ENCODE measurements at regions not wholly inside any gene's neighbourhood (a gene's known extent, or its start where the extent isn't known, plus 50 kb on each side); places are given as distances from the start of the nearest gene placed in this dataset. TPM values are rescaled to one million over a fixed set of nuclear protein-coding genes. Genes with fewer than 3 reads are reported as not detected.

DNA sequence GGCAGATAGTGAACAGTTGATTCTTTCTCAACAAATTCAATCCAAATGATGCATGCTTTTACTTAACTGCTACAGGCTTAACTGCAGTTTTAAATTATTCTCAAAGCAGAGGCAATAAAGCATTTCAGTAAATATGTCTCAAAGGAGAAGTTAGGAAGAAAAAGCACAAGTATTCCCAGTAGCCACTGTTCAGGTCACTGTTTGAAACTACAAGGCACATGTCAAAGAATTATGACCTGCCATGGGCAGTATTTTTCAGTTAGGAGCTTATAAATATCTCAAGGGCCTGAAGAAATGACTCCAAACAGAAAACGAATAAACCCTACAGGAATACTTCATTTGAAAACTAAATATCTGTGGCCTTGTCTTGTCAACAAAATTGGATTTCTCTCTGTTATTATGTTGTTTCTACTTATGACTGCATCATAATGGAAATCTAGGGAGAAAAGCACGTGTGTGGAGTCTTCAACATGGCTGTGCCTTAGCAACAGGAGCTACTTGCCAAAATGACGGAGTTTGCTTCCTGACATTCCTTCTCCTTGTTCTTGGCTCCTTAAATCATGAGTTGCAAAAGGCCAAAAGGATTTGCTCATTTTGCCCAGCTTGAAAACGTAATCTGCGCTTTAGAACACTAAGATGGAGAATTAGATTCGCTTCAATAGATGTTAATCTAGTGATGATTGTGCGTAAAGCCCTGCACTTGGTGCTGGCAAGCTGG is 67.6 kb upstream of the GPR101 start:
- no peak for DNase-seq (ENCODE audit: extremely low spot score in 2 of 2)
- Histone ChIP-seq H3K4me3 (no peak overlapping the region), H3K9me3 (no peaks in the 10 kb centered on the region), H3K27ac (no peak overlapping the region), H3K4me1 (no peaks in the 10 kb centered on the region), H3K27me3 (no peaks in the 10 kb centered on the region), H3K36me3 (no peaks in the 10 kb centered on the region)
- TF ChIP-seq POLR2A (IDR thresholded peaks at IDR 0.05): no peak
- TF ChIP-seq, protein P1, sequence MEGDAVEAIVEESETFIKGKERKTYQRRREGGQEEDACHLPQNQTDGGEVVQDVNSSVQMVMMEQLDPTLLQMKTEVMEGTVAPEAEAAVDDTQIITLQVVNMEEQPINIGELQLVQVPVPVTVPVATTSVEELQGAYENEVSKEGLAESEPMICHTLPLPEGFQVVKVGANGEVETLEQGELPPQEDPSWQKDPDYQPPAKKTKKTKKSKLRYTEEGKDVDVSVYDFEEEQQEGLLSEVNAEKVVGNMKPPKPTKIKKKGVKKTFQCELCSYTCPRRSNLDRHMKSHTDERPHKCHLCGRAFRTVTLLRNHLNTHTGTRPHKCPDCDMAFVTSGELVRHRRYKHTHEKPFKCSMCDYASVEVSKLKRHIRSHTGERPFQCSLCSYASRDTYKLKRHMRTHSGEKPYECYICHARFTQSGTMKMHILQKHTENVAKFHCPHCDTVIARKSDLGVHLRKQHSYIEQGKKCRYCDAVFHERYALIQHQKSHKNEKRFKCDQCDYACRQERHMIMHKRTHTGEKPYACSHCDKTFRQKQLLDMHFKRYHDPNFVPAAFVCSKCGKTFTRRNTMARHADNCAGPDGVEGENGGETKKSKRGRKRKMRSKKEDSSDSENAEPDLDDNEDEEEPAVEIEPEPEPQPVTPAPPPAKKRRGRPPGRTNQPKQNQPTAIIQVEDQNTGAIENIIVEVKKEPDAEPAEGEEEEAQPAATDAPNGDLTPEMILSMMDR (IDR thresholded peaks at IDR 0.05): no peak
- TF ChIP-seq POLR2AphosphoS5 (IDR thresholded peaks at IDR 0.05; ENCODE audit: insufficient read depth in 1 of 2, low read depth in 1 of 2): no peak
- intact Hi-C loops (cut with DNase I): no loop called here

Small RNA genes lying in the stretch of these regions (small RNA-seq; reads per million reads assigned to genes)
- gene AL355309.1: not detected
